ENCODE measurements at regions not wholly inside any gene's neighbourhood (a gene's known extent, or its start where the extent isn't known, plus 50 kb on each side); places are given as distances from the start of the nearest gene placed in this dataset.

- Histone ChIP-seq H3K4me3 (no peak overlapping the region), H3K9me3 (ENCODE audit: low read depth, low read length) (no peaks in the 10 kb centered on the region), H3K36me3 (ENCODE audit: insufficient read depth, low read length) (peaks cover 17% of the 10 kb centered on the region; the same call in 1 of the 2 replicates), H3K27ac (no peak overlapping the region), H3K9ac (ENCODE audit: insufficient read length) (no peak overlapping the region)
- TF ChIP-seq POLR2AphosphoS5 (IDR thresholded peaks at IDR 0.05; ENCODE audit: borderline replicate concordance, low read depth, low read length) (no peak), FOXP2 (optimal IDR thresholded peaks at IDR 0.05; ENCODE audit: control extremely low read depth, extremely low read length, insufficient read depth) (no peak)
- DNase-seq (ENCODE audit: low read depth, low spot score) = no peak
These were observed 1178.2 kb downstream of the BRD1 start for GRCh38 chr22:48649466-48649865.

GRCh38 chr22:48649031-48649430 is 1178.6 kb downstream of the BRD1 start:
- Histone ChIP-seq H3K9me3 (ENCODE audit: low read depth, low read length) (no peaks in the 10 kb centered on the region), H3K36me3 (ENCODE audit: insufficient read depth, low read length) (peaks cover 17% of the 10 kb centered on the region; the same call in 1 of the 2 replicates)

DNA sequence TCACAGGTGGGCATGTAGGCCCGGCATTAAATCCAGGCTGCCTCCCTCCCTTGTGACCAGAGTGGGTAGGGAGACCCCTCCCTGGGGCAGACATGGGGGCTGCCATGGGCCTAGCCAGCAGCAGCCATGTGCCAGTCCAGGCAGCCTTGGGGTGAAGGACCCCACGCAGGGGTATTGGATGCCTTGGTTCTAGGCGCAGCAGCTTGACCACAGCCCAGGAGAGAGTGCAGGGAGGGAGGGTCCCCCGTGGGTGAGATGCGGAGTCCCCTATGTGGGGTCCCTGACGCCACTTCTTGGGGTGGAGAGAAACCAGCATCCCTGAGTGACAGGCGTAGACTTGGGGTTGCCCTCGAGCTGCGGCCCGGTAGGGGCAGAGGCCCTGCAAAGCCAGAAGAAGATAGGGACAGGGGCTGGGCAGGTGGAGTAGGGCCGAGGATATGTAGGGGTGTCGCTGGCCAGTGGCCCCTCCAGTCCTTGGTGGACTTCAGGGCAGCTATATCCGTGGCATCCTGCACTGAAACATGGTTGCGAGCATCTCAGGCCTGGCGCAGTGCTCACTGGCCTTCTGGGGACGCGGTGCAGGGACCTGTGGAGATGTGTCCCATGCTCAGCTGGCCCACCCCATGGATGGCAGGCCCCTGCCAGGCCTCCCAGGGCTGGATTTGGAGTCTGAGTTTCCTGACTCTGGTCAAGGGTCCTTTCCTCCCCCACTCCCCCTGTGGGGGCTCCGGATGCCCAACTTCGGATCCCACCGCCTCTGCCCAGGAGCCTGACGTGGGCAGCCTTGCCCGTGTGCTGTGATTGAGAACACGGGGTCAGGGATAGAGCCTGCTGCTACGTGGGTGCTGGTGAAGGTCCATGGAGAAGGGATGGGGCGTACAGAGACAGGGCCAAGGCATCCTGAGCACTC is 1179.8 kb downstream of the BRD1 start:
- no peak for TF ChIP-seq POLR2AphosphoS5 (IDR thresholded peaks at IDR 0.05; ENCODE audit: borderline replicate concordance, low read depth, low read length)
- TF ChIP-seq EZH2 (IDR thresholded peaks at IDR 0.05) = no peak
- no peak for TF ChIP-seq FOXP2 (optimal IDR thresholded peaks at IDR 0.05; ENCODE audit: control extremely low read depth, extremely low read length, insufficient read depth)
- Histone ChIP-seq H3K36me3 (ENCODE audit: insufficient read depth, low read length) (peaks cover 12% of the 10 kb centered on the region; the same call in 1 of the 2 replicates), H3K9me3 (ENCODE audit: low read depth, low read length) (no peaks in the 10 kb centered on the region), H3K9ac (ENCODE audit: insufficient read length) (no peak overlapping the region), H3K27ac (no peak overlapping the region), H3K4me3 (no peak overlapping the region)
- no peak for DNase-seq (ENCODE audit: low read depth, low spot score)

More at GRCh38 chr22:48649031-48649430, 1178.6 kb downstream of the BRD1 start:
- no peak for DNase-seq (ENCODE audit: low read depth, low spot score)
- Histone ChIP-seq H3K9ac (ENCODE audit: insufficient read length) (no peak overlapping the region), H3K4me3 (no peak overlapping the region), H3K27ac (no peak overlapping the region)
- TF ChIP-seq EZH2 (IDR thresholded peaks at IDR 0.05) (no peak), POLR2AphosphoS5 (IDR thresholded peaks at IDR 0.05; ENCODE audit: borderline replicate concordance, low read depth, low read length) (no peak), FOXP2 (optimal IDR thresholded peaks at IDR 0.05; ENCODE audit: control extremely low read depth, extremely low read length, insufficient read depth) (no peak)

GRCh38 chr22:48647051-48647450 is 1180.6 kb downstream of the BRD1 start:
- peaks cover 12% of the 10 kb centered on the region; the same call in 1 of the 2 replicates for H3K36me3 ChIP-seq (ENCODE audit: insufficient read depth, low read length)
- no peak overlapping the region for H3K9ac ChIP-seq (ENCODE audit: insufficient read length)
- H3K4me3 ChIP-seq = no peak overlapping the region
- no peak for TF ChIP-seq EZH2 (IDR thresholded peaks at IDR 0.05)
- no peak for TF ChIP-seq FOXP2 (optimal IDR thresholded peaks at IDR 0.05; ENCODE audit: control extremely low read depth, extremely low read length, insufficient read depth)
- no peak for TF ChIP-seq POLR2AphosphoS5 (IDR thresholded peaks at IDR 0.05; ENCODE audit: borderline replicate concordance, low read depth, low read length)
- no peaks in the 10 kb centered on the region for H3K9me3 ChIP-seq (ENCODE audit: low read depth, low read length)
- DNase-seq (ENCODE audit: low read depth, low spot score) = no peak
- no peak overlapping the region for H3K27ac ChIP-seq

- H3K36me3 ChIP-seq (ENCODE audit: insufficient read depth, low read length) = peaks cover 7% of the 10 kb centered on the region; the same call in 1 of the 2 replicates
- no peak overlapping the region for H3K9ac ChIP-seq (ENCODE audit: insufficient read length)
- H3K4me3 ChIP-seq = no peak overlapping the region
- DNase-seq (ENCODE audit: low read depth, low spot score) = no peak
- H3K9me3 ChIP-seq (ENCODE audit: low read depth, low read length) = no peaks in the 10 kb centered on the region
- H3K27ac ChIP-seq = no peak overlapping the region
- no peak for TF ChIP-seq FOXP2 (optimal IDR thresholded peaks at IDR 0.05; ENCODE audit: control extremely low read depth, extremely low read length, insufficient read depth)
- TF ChIP-seq POLR2AphosphoS5 (IDR thresholded peaks at IDR 0.05; ENCODE audit: borderline replicate concordance, low read depth, low read length) = no peak
- TF ChIP-seq EZH2 (IDR thresholded peaks at IDR 0.05) = no peak
These were observed 1181.3 kb downstream of the BRD1 start for GRCh38 chr22:48646216-48646925.

- H3K9me3 ChIP-seq (ENCODE audit: low read depth, low read length) = no peaks in the 10 kb centered on the region
- H3K27ac ChIP-seq = no peak overlapping the region
- H3K9ac ChIP-seq (ENCODE audit: insufficient read length) = no peak overlapping the region
- peaks cover 7% of the 10 kb centered on the region; the same call in 1 of the 2 replicates for H3K36me3 ChIP-seq (ENCODE audit: insufficient read depth, low read length)
- no peak overlapping the region for H3K4me3 ChIP-seq
- DNase-seq (ENCODE audit: low read depth, low spot score) = no peak
- TF ChIP-seq FOXP2 (optimal IDR thresholded peaks at IDR 0.05; ENCODE audit: control extremely low read depth, extremely low read length, insufficient read depth) (no peak), POLR2AphosphoS5 (IDR thresholded peaks at IDR 0.05; ENCODE audit: borderline replicate concordance, low read depth, low read length) (no peak), EZH2 (IDR thresholded peaks at IDR 0.05) (no peak)
These were observed 1181.9 kb downstream of the BRD1 start for GRCh38 chr22:48645766-48646165.

DNA sequence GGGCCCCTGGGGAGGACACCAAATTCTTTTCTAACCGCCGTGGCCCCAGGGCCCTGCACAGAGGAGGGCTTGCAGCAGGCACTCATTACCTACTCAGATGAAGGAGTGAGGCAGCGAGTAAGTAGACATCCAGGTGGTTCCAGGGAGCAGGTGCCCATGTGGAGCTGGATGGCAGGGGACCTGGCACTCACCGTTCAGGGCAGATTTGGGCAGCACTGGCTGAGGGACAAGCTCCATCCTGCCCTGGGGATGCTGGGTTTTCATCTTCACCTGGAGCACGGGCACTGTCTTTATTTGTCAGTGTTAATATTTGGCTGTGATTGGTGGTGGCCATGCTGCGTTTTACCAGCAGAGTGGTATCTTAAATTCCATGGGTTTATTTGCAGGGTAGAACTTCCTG is 1182.7 kb downstream of the BRD1 start:
- H3K27ac ChIP-seq = no peak overlapping the region
- no peak overlapping the region for H3K9ac ChIP-seq (ENCODE audit: insufficient read length)
- H3K9me3 ChIP-seq (ENCODE audit: low read depth, low read length) = no peaks in the 10 kb centered on the region
- no peak for DNase-seq (ENCODE audit: low read depth, low spot score)
- no peak overlapping the region for H3K4me3 ChIP-seq
- TF ChIP-seq POLR2AphosphoS5 (IDR thresholded peaks at IDR 0.05; ENCODE audit: borderline replicate concordance, low read depth, low read length) = no peak
- TF ChIP-seq FOXP2 (optimal IDR thresholded peaks at IDR 0.05; ENCODE audit: control extremely low read depth, extremely low read length, insufficient read depth) = no peak
- no peak for TF ChIP-seq EZH2 (IDR thresholded peaks at IDR 0.05)
- H3K36me3 ChIP-seq (ENCODE audit: insufficient read depth, low read length) = peaks cover under 1% of the 10 kb centered on the region; the same call in 1 of the 2 replicates

GRCh38 chr22:48644108-48644507 is 1183.6 kb downstream of the BRD1 start:
- no peaks in the 10 kb centered on the region for H3K9me3 ChIP-seq (ENCODE audit: low read depth, low read length)
- H3K9ac ChIP-seq (ENCODE audit: insufficient read length) = no peak overlapping the region
- no peak overlapping the region for H3K4me3 ChIP-seq
- H3K27ac ChIP-seq = no peak overlapping the region
- no peaks in the 10 kb centered on the region; the same call in 1 of the 2 replicates for H3K36me3 ChIP-seq (ENCODE audit: insufficient read depth, low read length)
- no peak for DNase-seq (ENCODE audit: low read depth, low spot score)
- TF ChIP-seq FOXP2 (optimal IDR thresholded peaks at IDR 0.05; ENCODE audit: control extremely low read depth, extremely low read length, insufficient read depth) (no peak), POLR2AphosphoS5 (IDR thresholded peaks at IDR 0.05; ENCODE audit: borderline replicate concordance, low read depth, low read length) (no peak), EZH2 (IDR thresholded peaks at IDR 0.05) (no peak)
